K562 (cell line): ENCODE measurements at regions not wholly inside any gene's neighbourhood (a gene's known extent, or its start where the extent isn't known, plus 50 kb on each side); places are given as distances from the start of the nearest gene placed in this dataset.

Experiments
- CHD4 ChIP-seq: fragments of 200-600 bp; sonication (generic); IDR thresholded peaks from 3 replicates; pipeline ENCODE4 v1.6.1; 2012; ENCODE audit warnings: low read depth, mild to moderate bottlenecking, mixed read lengths, low read length, inconsistent platforms; ENCODE audit not compliant: insufficient read depth, insufficient replicate concordance, poor library complexity, severe bottlenecking
- HCFC1 ChIP-seq: IDR thresholded peaks from 2 replicates; pipeline ENCODE4 v1.6.1; 2012; ENCODE audit warnings: low read depth, low read length, improper control_type of control experiment
- MTF1 ChIP-seq: fragments of 250-450 bp; sonication (Bioruptor Pico); IDR thresholded peaks from 2 replicates; pipeline ENCODE4 v1.9.0; 2021; ENCODE audit warnings: moderate library complexity, mild to moderate bottlenecking, inconsistent platforms, borderline replicate concordance
- POLR2AphosphoS5 ChIP-seq: IDR thresholded peaks from 2 replicates; pipeline ENCODE4 v1.6.1; 2011; ENCODE audit warnings: mild to moderate bottlenecking, low read depth, low read length, moderate library complexity; ENCODE audit not compliant: control insufficient read depth, insufficient read depth
- SIN3A ChIP-seq, 2 experiments: fragments of 150-350 bp in 1 of 2; IDR thresholded peaks; 2 replicates each; pipeline ENCODE4 v1.6.1; 2011 to 2016; ENCODE audit warnings: borderline replicate concordance in 2 of 2, low read depth in 2 of 2, low read length in 2 of 2, mild to moderate bottlenecking in 2 of 2, moderate library complexity in 2 of 2; ENCODE audit not compliant: control insufficient read depth in 1 of 2
- STAT5B ChIP-seq: fragments of 250-450 bp; sonication (Bioruptor Pico); IDR thresholded peaks from 2 replicates; pipeline ENCODE4 v1.8.0; 2021; ENCODE audit warnings: mild to moderate bottlenecking, inconsistent platforms
- TF ChIP-seq, protein P1 (sequence below), 2 experiments: fragments of 250-450 bp in 1 of 2; fragments of 450-650 bp in 1 of 2; sonication (Bioruptor Pico) in 1 of 2; IDR thresholded peaks; 2 replicates each; pipeline versions ENCODE4 v1.6.1 to v1.8.0; 2016 to 2021; ENCODE audit warnings: mild to moderate bottlenecking in 2 of 2, moderate library complexity in 2 of 2, missing compliant biosample characterization in 1 of 2, missing genetic modification characterization in 1 of 2
- TF ChIP-seq, protein P2 (sequence below): fragments of 250-450 bp; sonication (Bioruptor Pico); IDR thresholded peaks from 2 replicates; pipeline ENCODE4 v1.5.0; 2021

DNA sequence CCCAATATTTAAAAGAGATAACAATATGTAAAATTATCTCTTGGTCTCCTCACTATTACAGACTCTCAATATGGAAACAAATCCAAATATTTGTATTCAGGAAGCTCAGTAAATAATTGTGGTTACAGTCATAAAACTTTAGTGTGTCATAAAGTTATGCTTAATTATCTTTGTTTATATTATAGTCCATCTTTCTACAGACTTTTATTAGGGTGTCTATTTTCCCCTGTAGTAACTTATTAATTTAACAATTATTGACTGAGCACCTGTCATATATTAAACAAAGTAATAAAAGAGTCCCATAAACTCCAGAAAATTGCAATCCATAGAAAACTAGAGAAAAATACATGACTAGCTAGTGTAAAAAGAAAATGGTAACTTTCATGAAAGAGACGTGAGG, 61.6 kb upstream of the GPM6A start:
- TF ChIP-seq MTF1 = no peak
- no peak for TF ChIP-seq CHD4
- TF ChIP-seq STAT5B (CRISPR knock-in tag) = no peak
- TF ChIP-seq, protein P1, sequence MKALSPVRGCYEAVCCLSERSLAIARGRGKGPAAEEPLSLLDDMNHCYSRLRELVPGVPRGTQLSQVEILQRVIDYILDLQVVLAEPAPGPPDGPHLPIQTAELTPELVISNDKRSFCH (CRISPR knock-in tag; IDR thresholded peaks at IDR 0.05) = no peak
- TF ChIP-seq, protein P1 (tag; IDR thresholded peaks at IDR 0.05) = no peak
- TF ChIP-seq HCFC1 = no peak
- no peak for TF ChIP-seq POLR2AphosphoS5
- TF ChIP-seq, protein P2, sequence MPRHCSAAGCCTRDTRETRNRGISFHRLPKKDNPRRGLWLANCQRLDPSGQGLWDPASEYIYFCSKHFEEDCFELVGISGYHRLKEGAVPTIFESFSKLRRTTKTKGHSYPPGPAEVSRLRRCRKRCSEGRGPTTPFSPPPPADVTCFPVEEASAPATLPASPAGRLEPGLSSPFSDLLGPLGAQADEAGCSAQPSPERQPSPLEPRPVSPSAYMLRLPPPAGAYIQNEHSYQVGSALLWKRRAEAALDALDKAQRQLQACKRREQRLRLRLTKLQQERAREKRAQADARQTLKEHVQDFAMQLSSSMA (CRISPR knock-in tag) = no peak
- no peak for TF ChIP-seq SIN3A (IDR thresholded peaks at IDR 0.05; ENCODE audit: borderline replicate concordance in 2 of 2, control insufficient read depth in 1 of 2, low read depth in 2 of 2, low read length in 2 of 2)
